ENCODE measurements at regions not wholly inside any gene's neighbourhood (a gene's known extent, or its start where the extent isn't known, plus 50 kb on each side); places are given as distances from the start of the nearest gene placed in this dataset.
"Not testable (repeated sequence)": the region's sequence is repeated elsewhere in the genome, so short reads cannot be mapped to it uniquely, and the experiment has no call there.

DNA sequence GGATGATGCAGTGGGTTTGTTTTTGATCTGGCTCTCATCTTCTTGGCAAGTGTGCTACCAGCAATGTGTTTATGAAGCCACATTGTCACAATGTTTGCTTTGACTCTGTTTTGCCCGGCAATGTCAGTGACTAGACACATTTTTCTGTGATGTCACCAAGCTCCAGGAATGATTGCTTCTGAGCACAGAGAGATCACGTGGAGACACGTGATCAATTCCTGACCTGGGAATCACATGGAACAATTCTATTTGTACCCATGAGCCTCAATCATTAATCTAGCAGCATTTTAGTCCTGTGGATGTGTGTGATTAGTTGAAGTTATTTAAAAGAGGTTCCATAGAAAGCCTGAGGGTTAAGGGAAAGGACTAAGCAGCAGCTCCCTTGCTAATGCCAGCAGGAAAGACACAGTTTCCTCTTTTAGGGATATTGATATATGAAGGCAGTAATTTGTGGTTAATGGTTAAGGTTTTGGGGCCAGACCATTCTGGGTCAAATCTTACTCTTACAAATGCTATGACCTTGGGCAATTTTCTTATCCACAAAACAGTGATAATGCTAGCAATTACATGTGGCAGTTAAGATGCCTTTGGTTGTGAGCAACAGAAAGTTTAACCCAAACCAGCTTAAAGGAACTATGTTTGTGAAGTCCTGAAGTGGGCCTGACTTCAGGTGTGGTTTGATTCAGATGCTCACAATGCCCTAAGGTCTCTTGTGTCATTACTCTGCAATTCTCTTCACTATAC lies 59.0 kb downstream of the FASLG start:
- H3K27ac Mint-ChIP-seq = no peak overlapping the region
- no peaks in the 10 kb centered on the region for H3K9me3 Mint-ChIP-seq
- H3K4me1 Mint-ChIP-seq = peaks cover 32% of the 10 kb centered on the region
- H3K27me3 Mint-ChIP-seq = peaks cover 12% of the 10 kb centered on the region
- no peak for DNase-seq
- H3K36me3 Mint-ChIP-seq = no peaks in the 10 kb centered on the region
- H3K4me3 Mint-ChIP-seq = no peak overlapping the region

DNA sequence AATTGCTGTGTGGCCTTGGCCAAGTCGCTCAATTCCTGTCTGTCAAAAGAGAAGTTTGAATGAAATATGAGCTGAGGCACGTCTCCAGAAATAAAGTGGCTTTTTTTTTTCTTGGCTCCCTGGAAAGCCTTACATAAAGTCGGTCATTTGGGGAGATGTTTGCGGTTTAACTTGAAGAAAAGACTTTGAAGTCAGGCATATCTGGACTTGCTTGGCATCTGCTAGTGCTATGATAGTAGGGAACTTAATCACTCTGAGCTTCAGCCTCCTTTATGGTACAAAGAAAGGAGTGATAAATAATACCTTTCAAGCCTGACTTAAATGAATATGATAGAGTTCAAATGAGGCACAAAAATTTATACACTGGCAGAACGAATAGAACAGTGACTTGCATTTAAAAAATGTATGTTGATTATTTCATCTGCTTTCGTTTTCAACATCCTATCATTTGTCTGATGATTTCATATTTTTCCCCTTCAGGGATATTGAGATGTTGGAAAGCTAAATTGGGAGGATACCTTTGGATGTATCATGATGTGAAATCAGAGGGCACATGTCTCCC lies 60.2 kb downstream of the FASLG start:
- Mint-ChIP-seq H3K9me3 (no peaks in the 10 kb centered on the region), H3K36me3 (no peaks in the 10 kb centered on the region), H3K27ac (no peak overlapping the region), H3K4me3 (no peak overlapping the region), H3K4me1 (peaks cover 31% of the 10 kb centered on the region), H3K27me3 (peaks cover 12% of the 10 kb centered on the region)
- DNase-seq = no peak

DNA sequence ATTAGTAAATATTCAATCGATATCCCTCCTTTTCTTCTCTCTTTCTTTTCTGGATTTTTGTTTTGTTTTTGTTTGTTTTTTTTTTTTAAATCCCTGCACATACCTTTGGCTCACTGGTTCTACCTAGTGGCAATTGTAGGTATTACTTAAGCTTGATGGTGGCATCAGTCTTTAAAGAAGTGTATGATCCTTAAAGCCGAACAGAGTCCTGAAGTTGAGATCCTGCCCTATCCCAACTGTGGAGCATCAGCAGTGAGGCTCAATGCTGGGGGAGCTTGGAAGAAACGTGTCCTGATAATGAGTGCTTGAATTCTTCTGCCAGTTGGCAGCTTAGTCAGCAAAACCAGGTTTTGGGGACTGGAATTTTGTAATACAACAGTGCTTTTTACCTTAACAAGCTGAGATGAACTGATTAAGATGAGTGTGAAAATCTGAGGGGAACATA lies 60.8 kb downstream of the FASLG start:
- peaks cover 36% of the 10 kb centered on the region for H3K4me1 Mint-ChIP-seq
- H3K27ac Mint-ChIP-seq = no peak overlapping the region

DNA sequence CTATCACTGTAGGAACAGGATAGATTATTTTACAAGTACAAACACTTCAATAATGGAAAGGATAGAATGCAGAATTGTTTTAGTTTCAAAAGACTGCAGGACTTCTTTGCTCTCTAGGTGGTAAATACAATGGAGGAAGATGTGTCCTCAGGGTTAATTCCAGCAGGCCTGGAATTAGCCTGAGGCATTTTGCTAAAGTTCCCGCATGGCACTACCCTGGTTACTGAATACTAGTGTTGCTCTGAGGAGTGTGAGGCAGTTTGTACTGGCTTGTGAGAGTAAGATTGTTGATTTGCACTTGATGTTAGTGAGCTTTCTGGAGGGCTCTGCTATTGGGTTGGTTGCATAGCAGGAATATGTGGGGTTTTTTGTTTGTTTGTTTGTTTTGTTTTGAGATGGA lies 61.4 kb downstream of the FASLG start:
- Mint-ChIP-seq H3K27me3 (peaks cover 12% of the 10 kb centered on the region), H3K9me3 (no peaks in the 10 kb centered on the region), H3K36me3 (no peaks in the 10 kb centered on the region), H3K27ac (no peak overlapping the region), H3K4me1 (peaks cover 42% of the 10 kb centered on the region), H3K4me3 (no peak overlapping the region)
- no peak for DNase-seq

More for the DNA sequence above, 60.8 kb downstream of the FASLG start:
- Mint-ChIP-seq H3K9me3 (no peaks in the 10 kb centered on the region), H3K27me3 (peaks cover 12% of the 10 kb centered on the region), H3K4me3 (no peak overlapping the region), H3K36me3 (no peaks in the 10 kb centered on the region)
- DNase-seq = no peak

DNA sequence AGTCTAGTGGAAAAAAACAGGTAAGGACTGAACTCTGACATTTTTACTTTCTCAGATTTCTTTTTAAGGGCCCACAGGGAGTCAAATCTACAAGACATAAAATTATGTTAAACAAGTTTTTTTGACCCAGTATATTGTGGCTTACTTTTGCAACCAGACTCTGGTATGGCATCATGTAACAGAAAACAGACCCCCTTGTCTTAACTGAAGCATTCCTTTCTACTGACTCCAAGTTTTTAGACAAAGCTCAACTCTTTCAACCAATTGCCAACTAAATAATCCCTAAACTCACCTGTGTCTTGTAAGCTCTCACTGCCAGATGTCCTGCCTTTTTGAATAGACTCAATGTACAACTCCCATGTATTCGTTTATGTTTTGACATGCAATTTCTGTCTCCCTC lies 64.3 kb downstream of the FASLG start:
- Mint-ChIP-seq H3K4me3 (no peak overlapping the region), H3K4me1 (peaks cover 29% of the 10 kb centered on the region), H3K36me3 (peaks cover 2% of the 10 kb centered on the region), H3K9me3 (peaks cover 4% of the 10 kb centered on the region), H3K27ac (no peak overlapping the region), H3K27me3 (peaks cover 7% of the 10 kb centered on the region)
- no peak for DNase-seq

DNA sequence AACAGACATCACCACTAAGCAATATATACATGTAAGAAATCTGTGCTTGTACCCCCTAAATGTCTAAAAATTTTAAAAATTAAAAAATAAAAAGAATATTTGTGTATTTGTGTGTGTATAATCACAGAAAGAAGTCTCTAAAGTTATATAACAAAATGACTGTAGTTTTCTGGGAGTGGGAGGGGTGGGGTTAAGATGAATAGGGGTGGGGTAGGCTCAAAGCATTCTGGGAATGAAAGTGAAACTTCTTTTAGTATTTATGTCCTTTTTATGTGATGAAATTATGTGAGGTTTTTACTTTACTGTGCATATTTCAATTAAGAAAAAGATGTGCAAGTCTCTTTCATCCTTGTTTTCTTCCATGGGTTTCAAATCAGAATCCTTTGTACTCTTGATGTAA lies 65.3 kb downstream of the FASLG start:
- H3K4me3 Mint-ChIP-seq = no peak overlapping the region
- H3K27ac Mint-ChIP-seq = no peak overlapping the region
- peaks cover 24% of the 10 kb centered on the region for H3K4me1 Mint-ChIP-seq
- no peak for DNase-seq
- peaks cover 11% of the 10 kb centered on the region for H3K27me3 Mint-ChIP-seq
- H3K9me3 Mint-ChIP-seq = peaks cover 11% of the 10 kb centered on the region
- peaks cover 3% of the 10 kb centered on the region for H3K36me3 Mint-ChIP-seq

DNA sequence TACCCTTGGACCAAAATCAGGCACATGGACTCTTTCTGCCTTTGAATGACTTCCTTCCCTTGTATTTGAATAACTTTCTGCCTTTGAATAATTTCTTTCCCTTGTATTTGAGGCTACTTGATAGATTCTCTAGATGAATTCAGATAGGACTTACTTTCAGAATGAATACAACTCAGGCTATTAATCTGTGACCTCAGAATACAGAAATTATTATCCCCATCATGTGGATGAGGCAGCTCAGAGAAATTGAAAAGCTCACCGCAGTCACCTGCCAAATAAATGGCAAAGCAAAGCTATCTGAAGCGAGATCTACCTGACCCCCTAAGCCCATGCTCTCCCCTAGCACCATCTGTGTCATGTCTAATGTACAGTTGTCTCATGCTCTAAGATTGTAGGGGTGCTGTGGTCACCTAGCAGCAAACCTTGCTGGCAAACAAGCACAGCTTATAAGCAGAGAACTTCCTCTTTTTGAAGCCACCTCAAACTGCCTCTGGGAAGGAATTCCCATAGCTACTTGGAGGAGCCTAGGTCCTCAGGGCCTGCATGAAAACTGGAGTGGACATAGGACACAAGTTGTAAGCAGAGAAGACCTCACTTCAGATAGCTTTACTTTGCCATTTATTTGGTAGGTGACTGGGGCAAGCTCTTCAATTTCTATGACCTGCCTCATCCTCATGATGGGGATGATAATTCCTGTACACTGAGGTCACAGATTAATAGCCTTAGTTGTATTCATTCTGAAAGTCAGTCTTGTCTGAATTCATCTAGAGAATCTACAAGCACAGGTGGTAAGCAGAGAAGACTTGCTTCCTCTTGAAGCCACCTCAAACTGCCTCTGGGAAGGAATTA lies 66.1 kb downstream of the FASLG start:
- Mint-ChIP-seq H3K4me1 (peaks cover 17% of the 10 kb centered on the region), H3K36me3 (peaks cover 3% of the 10 kb centered on the region), H3K9me3 (peaks cover 14% of the 10 kb centered on the region), H3K27me3 (peaks cover 5% of the 10 kb centered on the region), H3K4me3 (no peak overlapping the region), H3K27ac (peak overlapping the region; percentile 18)
- no peak for DNase-seq

DNA sequence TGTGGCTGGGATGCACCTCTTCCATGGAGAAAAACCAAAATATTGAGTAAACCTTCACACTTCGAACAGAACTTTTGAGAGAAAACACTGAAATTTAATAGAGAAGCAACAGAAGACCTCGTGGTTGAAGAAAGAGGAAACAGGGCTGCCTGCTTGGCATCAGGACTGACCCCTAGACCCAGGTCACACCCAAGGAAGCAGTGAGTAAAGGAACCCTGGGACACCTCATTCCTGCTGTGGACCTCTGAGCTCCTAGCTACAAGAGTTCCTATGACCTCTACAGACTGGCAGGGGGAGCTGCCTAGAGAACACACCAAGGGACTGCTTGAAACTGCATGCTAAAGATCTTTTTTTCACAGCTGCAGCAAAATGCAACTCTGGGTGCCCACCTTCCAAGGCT lies 67.8 kb downstream of the FASLG start:
- no peak overlapping the region for H3K4me3 Mint-ChIP-seq
- H3K9me3 Mint-ChIP-seq = peaks cover 14% of the 10 kb centered on the region
- H3K27me3 Mint-ChIP-seq = peaks cover 8% of the 10 kb centered on the region
- no peak for DNase-seq
- H3K27ac Mint-ChIP-seq = no peak overlapping the region
- peaks cover 3% of the 10 kb centered on the region for H3K36me3 Mint-ChIP-seq
- peaks cover 17% of the 10 kb centered on the region for H3K4me1 Mint-ChIP-seq

DNA sequence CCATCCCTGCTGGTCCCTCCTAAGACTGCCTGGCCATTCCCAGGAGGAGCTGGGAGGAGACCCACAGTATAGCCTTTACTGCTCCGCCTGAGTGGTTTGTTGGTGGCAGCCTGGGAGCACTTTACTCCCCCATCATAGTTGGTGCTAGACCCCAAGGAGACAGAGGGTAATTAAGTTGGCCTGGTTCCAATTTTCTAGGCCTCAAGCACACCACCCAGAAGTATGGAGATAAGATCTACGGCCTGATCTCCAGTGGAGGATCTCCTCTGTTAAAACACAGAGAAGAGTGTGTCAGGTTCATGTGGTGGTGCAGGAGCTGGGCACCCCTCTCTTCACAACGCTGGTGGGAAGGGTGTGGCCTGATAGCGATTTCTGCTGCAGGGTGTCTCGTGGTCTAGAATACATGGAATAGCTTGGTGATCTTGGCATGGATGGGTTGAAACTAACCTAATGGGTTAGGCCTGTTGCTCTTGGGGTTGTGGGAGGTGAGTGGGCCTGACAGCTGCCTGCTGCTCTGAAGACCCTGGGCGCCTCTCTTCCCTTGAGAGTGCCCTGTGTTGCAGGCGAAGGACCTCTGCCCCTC lies 68.5 kb downstream of the FASLG start:
- no peak for DNase-seq
- Mint-ChIP-seq H3K4me1 (peaks cover 17% of the 10 kb centered on the region), H3K9me3 (peaks cover 14% of the 10 kb centered on the region), H3K4me3 (no peak overlapping the region), H3K36me3 (peaks cover 3% of the 10 kb centered on the region), H3K27me3 (peaks cover 9% of the 10 kb centered on the region), H3K27ac (no peak overlapping the region)

DNA sequence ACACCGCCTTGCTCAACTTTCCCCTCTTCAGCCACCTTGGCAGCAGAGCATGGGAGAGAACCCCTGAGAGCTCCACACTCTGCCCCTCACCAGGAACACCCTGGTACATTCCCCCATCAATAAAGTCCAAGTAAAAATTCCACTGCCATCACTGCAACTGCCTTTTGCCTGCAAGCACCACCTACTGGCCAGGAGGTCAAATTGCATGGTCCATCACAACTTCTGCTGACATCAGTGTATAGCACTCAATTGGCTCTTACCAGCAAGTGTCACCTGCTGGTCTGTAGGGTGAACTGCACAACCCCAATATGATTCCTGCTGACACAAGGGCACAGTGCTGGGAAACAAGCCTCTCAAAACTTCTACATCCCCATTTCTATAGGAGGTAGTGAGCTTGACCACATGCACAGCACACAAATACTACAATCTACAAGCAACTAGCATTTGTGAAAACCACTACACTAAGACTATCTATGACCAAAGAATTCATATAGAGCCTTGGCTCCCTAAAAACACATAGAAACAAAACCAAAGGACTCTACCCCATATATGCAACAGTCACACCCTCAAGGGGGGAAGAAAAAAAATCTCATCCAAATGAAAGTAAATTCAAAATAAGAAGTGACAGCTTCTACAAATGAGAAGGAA lies 69.2 kb downstream of the FASLG start:
- Mint-ChIP-seq H3K27ac (no peak overlapping the region), H3K4me3 (no peak overlapping the region), H3K4me1 (peaks cover 17% of the 10 kb centered on the region)

DNA sequence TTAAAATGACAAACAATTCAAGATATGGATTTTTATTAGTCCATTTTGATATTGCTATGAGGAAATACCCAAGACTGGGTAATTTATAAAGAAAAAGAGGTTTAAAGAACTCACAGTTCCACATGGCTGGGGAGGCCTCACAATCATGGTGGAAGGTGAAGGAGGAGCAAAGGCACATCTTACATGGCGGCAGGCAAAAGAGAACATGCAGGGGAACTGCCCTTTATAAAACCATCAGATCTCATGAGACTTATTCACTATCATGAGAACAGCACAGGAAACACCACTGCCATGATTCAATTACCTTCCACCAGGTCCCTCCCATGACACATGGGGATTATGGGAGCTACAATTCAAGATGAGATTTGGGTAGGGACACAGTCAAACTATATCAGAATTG lies 69.8 kb downstream of the FASLG start:
- not testable (repeated sequence) for H3K27ac Mint-ChIP-seq, H3K36me3 Mint-ChIP-seq, DNase-seq, H3K4me3 Mint-ChIP-seq
- peaks cover 13% of the 10 kb centered on the region for H3K27me3 Mint-ChIP-seq
- H3K9me3 Mint-ChIP-seq = peaks cover 14% of the 10 kb centered on the region
- peaks cover 17% of the 10 kb centered on the region for H3K4me1 Mint-ChIP-seq

More for the DNA sequence above, 69.2 kb downstream of the FASLG start:
- Mint-ChIP-seq H3K9me3 (peaks cover 14% of the 10 kb centered on the region), H3K36me3 (peaks cover 3% of the 10 kb centered on the region), H3K27me3 (peaks cover 13% of the 10 kb centered on the region)
- DNase-seq = peak; percentile 49

DNA sequence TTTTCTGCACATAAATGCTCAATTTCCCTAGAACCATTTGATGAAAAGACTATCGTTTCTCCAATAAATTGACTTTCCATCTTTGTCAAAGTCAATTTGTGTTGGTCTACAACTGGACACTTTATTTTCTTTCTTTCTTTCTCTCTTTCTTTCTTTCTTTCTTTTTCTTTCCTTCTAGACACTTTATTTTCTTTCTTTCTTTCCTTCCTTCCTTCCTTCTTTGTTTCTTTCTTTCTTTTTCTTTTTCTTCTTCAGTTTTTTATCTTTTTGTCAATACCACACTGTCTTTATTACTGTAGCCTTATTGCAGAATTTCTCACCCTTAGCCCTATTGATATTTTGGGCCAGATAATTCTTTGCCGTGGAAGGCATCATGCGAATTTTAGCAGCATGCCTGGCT lies 73.5 kb downstream of the FASLG start:
- peaks cover 3% of the 10 kb centered on the region for H3K36me3 Mint-ChIP-seq
- H3K9me3 Mint-ChIP-seq = peaks cover 14% of the 10 kb centered on the region
- peaks cover 13% of the 10 kb centered on the region for H3K27me3 Mint-ChIP-seq
- no peak for DNase-seq
- peaks cover 2% of the 10 kb centered on the region for H3K4me1 Mint-ChIP-seq
- H3K27ac Mint-ChIP-seq = no peak overlapping the region
- no peak overlapping the region for H3K4me3 Mint-ChIP-seq

DNA sequence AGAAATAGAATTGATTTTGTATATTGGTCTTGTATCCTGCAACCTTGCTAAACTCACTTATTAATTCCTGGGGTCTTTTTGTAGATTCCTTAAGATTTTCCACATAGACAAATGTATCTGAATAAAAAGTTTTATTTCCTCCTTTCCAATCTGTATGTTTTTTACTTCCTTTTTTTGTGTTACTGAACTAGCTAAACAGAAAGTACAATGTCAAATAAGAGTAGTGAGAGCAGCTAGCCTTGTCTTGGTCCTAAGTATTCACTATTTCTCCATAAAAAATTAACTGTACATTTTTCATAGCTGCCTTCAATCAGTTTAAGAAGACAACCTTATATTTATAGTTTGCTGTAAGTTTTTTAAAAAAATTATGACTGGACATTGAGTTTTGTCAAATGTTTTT lies 74.9 kb downstream of the FASLG start:
- Mint-ChIP-seq H3K9me3 (peaks cover 4% of the 10 kb centered on the region), H3K36me3 (no peaks in the 10 kb centered on the region), H3K4me1 (no peaks in the 10 kb centered on the region), H3K27ac (no peak overlapping the region), H3K27me3 (peaks cover 14% of the 10 kb centered on the region), H3K4me3 (no peak overlapping the region)
- DNase-seq = no peak

DNA sequence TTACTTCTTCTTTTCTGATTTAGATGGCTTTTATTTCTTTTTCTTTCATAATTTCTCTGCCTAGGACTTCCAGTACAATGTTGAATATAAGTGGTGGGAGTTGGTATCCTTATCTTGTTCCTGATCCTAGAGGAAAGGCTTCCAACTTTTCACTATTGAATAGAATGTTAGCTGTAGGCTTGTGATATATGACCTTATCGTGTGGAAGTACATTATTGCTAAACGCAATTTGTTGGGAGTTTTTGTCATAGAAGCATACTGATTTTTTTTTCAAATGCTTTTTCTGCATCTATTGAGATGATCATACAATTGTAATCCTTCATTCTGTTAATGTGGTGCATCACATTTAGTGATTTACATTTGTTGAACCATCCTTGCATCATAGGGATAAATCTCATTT lies 79.5 kb downstream of the FASLG start:
- DNase-seq = no peak
- peaks cover 4% of the 10 kb centered on the region for H3K4me1 Mint-ChIP-seq
- no peak overlapping the region for H3K27ac Mint-ChIP-seq
- no peaks in the 10 kb centered on the region for H3K9me3 Mint-ChIP-seq
- peaks cover 21% of the 10 kb centered on the region for H3K27me3 Mint-ChIP-seq
- H3K4me3 Mint-ChIP-seq = no peak overlapping the region
- H3K36me3 Mint-ChIP-seq = no peaks in the 10 kb centered on the region

All from activated naive CD8-positive, alpha-beta T cell treated with anti-CD3 and anti-CD28 coated beads for 36 hours (primary cell).